SK-N-SH (cell line): ENCODE measurements at regions not wholly inside any gene's neighbourhood (a gene's known extent, or its start where the extent isn't known, plus 50 kb on each side); places are given as distances from the start of the nearest gene placed in this dataset.
A peak's percentile ranks its signal among the peaks of the same experiment; 100 is the strongest.

Experiments used
- CTCF ChIA-PET: fragments of 300-600, 350-600 bp; formaldehyde crosslinking; extraction: SDS; loops from one replicate; lab custom pipeline; 2021; lab: Yijun Ruan, JAX
- POLR2A ChIA-PET: fragments of 350-600 bp; sonication (Branson Sonifier 250); formaldehyde crosslinking; extraction: SDS; loops from one replicate; lab custom pipeline; 2020; ENCODE audit warnings: antibody characterized with exemption, inconsistent platforms; lab: Yijun Ruan, JAX
- DNase-seq: peaks from one replicate; pipeline ENCODE4 v3.0.0; 2012
- H2AFZ ChIP-seq: fragments of 200-600 bp; sonication (generic); 2 replicates; pipeline ENCODE4 v1.8.1; 2016; ENCODE audit warnings: antibody characterized with exemption, mild to moderate bottlenecking, low read depth
- H3F3A ChIP-seq: fragments of 200-600 bp; sonication (generic); replicated peaks from 2 replicates; pipeline ENCODE3; 2016; ENCODE audit warnings: antibody characterized with exemption, mild to moderate bottlenecking; ENCODE audit not compliant: insufficient read depth
- H3K27ac ChIP-seq, 2 experiments: fragments of 200-500 bp in 1 of 2; fragments of 200-600 bp in 1 of 2; sonication (Bioruptor generic) in 1 of 2; sonication (generic), shearing (Covaris generic) in 1 of 2; 2 replicates each; pipeline versions ENCODE4 v1.5.1 to v1.6.1; 2014 to 2016; ENCODE audit warnings: low read depth in 2 of 2, inconsistent platforms in 1 of 2, low read length in 1 of 2, mild to moderate bottlenecking in 1 of 2, mixed read lengths in 1 of 2
- H3K27me3 ChIP-seq: fragments of 200-600 bp; sonication (generic), shearing (Covaris generic); 2 replicates; pipeline ENCODE4 v1.6.1; 2016; ENCODE audit warnings: mixed run types; ENCODE audit not compliant: insufficient read depth
- H3K36me3 ChIP-seq, 2 experiments: fragments of 200-500 bp in 1 of 2; fragments of 200-600 bp in 1 of 2; sonication (Bioruptor generic) in 1 of 2; sonication (generic) in 1 of 2; replicated peaks in 1 of 2; 2 replicates each; pipeline versions ENCODE3 to v1.5.1; 2014 to 2016; ENCODE audit warnings: low read length in 1 of 2, mild to moderate bottlenecking in 1 of 2; ENCODE audit not compliant: insufficient read depth in 2 of 2, control insufficient read depth in 1 of 2
- H3K4me1 ChIP-seq, 2 experiments: fragments of 200-500 bp in 1 of 2; fragments of 200-600 bp in 1 of 2; sonication (Bioruptor generic) in 1 of 2; sonication (generic), shearing (Covaris generic) in 1 of 2; 2 replicates each; pipeline versions ENCODE4 v1.5.1 to v1.6.1; 2014 to 2016; ENCODE audit warnings: low read depth in 1 of 2, low read length in 1 of 2, mixed run types in 1 of 2; ENCODE audit not compliant: insufficient read depth in 2 of 2, control insufficient read depth in 1 of 2
- H3K4me2 ChIP-seq: fragments of 200-600 bp; sonication (generic), shearing (Covaris generic); 2 replicates; pipeline ENCODE4 v1.6.1; 2017; ENCODE audit warnings: mixed run types
- H3K4me3 ChIP-seq, 2 experiments: fragments of 200-500 bp in 1 of 2; fragments of 200-600 bp in 1 of 2; sonication (Bioruptor generic) in 1 of 2; sonication (generic), shearing (Covaris generic) in 1 of 2; 2 replicates each; pipeline versions ENCODE4 v1.5.1 to v1.8.1; 2014 to 2016; ENCODE audit warnings: low read depth in 2 of 2, inconsistent platforms in 1 of 2, low read length in 1 of 2, mild to moderate bottlenecking in 1 of 2, mixed read lengths in 1 of 2, moderate library complexity in 1 of 2
- H3K79me2 ChIP-seq: fragments of 200-600 bp; sonication (generic); 2 replicates; pipeline ENCODE4 v1.8.1; 2017; ENCODE audit warnings: mild to moderate bottlenecking; ENCODE audit not compliant: insufficient read depth
- H3K9ac ChIP-seq: fragments of 200-600 bp; sonication (generic); 2 replicates; pipeline ENCODE4 v1.6.1; 2017; ENCODE audit warnings: mixed run types
- H3K9me2 ChIP-seq: fragments of 200-600 bp; sonication (generic); 2 replicates; pipeline ENCODE4 v1.6.1; 2017; ENCODE audit warnings: mixed run types
- H3K9me3 ChIP-seq: fragments of 200-600 bp; sonication (generic); 2 replicates; pipeline ENCODE4 v1.6.1; 2017; ENCODE audit warnings: mixed run types, mild to moderate bottlenecking, moderate library complexity
- H4K20me1 ChIP-seq: fragments of 200-600 bp; sonication (generic); 2 replicates; pipeline ENCODE4 v1.6.1; 2017; ENCODE audit warnings: mild to moderate bottlenecking, mixed run types; ENCODE audit not compliant: insufficient read depth
- CHD2 ChIP-seq: fragments of 150-350 bp; IDR thresholded peaks from 2 replicates; pipeline ENCODE4 v1.6.1; 2018; ENCODE audit warnings: low read length; ENCODE audit not compliant: partially characterized antibody
- FOSL2 ChIP-seq: IDR thresholded peaks from 2 replicates; pipeline ENCODE4 v1.4.0; 2012; ENCODE audit warnings: low read depth, mild to moderate bottlenecking, moderate library complexity, borderline replicate concordance
- FOXJ3 ChIP-seq: sonication (generic); formaldehyde crosslinking; IDR thresholded peaks from 2 replicates; pipeline ENCODE4 v1.5.1; 2020; ENCODE audit warnings: mild to moderate bottlenecking, missing genetic modification reagents
- NFIC ChIP-seq: IDR thresholded peaks from 2 replicates; pipeline ENCODE4 v1.4.0; 2012; ENCODE audit warnings: borderline replicate concordance
- NRF1 ChIP-seq: IDR thresholded peaks from 2 replicates; pipeline ENCODE4 v1.6.1; 2012; ENCODE audit warnings: low read depth, mild to moderate bottlenecking, low read length
- POLR2AphosphoS5 ChIP-seq: IDR thresholded peaks from 2 replicates; pipeline ENCODE4 v1.6.1; 2012; ENCODE audit warnings: low read depth, low read length
- RAD21 ChIP-seq: IDR thresholded peaks from 2 replicates; pipeline ENCODE4 v1.6.1; 2012; ENCODE audit warnings: mild to moderate bottlenecking, low read length
- RCOR1 ChIP-seq: fragments of 150-350 bp; IDR thresholded peaks from 2 replicates; pipeline ENCODE4 v1.6.1; 2017; ENCODE audit warnings: antibody characterized with exemption, low read length
- SIN3A ChIP-seq: IDR thresholded peaks from 2 replicates; pipeline ENCODE4 v1.6.1; 2012; ENCODE audit warnings: low read depth, mild to moderate bottlenecking, low read length, moderate library complexity, borderline replicate concordance
- SMC3 ChIP-seq: IDR thresholded peaks from 2 replicates; pipeline ENCODE4 v1.6.1; 2012; ENCODE audit warnings: low read depth, low read length, improper control_type of control experiment
- TAF1 ChIP-seq: IDR thresholded peaks from 2 replicates; pipeline ENCODE4 v1.6.1; 2012; ENCODE audit warnings: low read depth, mild to moderate bottlenecking, low read length, moderate library complexity, borderline replicate concordance
- YY1 ChIP-seq: IDR thresholded peaks from 2 replicates; pipeline ENCODE4 v1.4.0; 2012; ENCODE audit warnings: low read depth, mild to moderate bottlenecking
- ZBTB33 ChIP-seq: IDR thresholded peaks from 2 replicates; pipeline ENCODE4 v1.4.0; 2012; ENCODE audit warnings: low read depth, borderline replicate concordance
- TF ChIP-seq, protein P1 (sequence below): IDR thresholded peaks from 2 replicates; pipeline ENCODE4; 2012
- TF ChIP-seq, protein P2 (sequence below): IDR thresholded peaks from 2 replicates; pipeline ENCODE4 v1.6.1; 2012; ENCODE audit warnings: mild to moderate bottlenecking, low read depth, low read length, moderate library complexity

- TF ChIP-seq, protein P1, sequence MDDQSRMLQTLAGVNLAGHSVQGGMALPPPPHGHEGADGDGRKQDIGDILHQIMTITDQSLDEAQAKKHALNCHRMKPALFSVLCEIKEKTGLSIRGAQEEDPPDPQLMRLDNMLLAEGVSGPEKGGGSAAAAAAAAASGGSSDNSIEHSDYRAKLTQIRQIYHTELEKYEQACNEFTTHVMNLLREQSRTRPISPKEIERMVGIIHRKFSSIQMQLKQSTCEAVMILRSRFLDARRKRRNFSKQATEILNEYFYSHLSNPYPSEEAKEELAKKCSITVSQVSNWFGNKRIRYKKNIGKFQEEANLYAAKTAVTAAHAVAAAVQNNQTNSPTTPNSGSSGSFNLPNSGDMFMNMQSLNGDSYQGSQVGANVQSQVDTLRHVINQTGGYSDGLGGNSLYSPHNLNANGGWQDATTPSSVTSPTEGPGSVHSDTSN = no peak
- TF ChIP-seq NRF1 = no peak
- TF ChIP-seq TAF1 = no peak
- no peak for TF ChIP-seq YY1
- no peak for TF ChIP-seq RAD21
- TF ChIP-seq SIN3A = no peak
- no peak for TF ChIP-seq FOSL2
- TF ChIP-seq RCOR1 = no peak
- no peak for TF ChIP-seq SMC3
These were observed 421.9 kb downstream of the CDH10 start (continued) for GRCh38 chr5:24222876-24223275.

DNA sequence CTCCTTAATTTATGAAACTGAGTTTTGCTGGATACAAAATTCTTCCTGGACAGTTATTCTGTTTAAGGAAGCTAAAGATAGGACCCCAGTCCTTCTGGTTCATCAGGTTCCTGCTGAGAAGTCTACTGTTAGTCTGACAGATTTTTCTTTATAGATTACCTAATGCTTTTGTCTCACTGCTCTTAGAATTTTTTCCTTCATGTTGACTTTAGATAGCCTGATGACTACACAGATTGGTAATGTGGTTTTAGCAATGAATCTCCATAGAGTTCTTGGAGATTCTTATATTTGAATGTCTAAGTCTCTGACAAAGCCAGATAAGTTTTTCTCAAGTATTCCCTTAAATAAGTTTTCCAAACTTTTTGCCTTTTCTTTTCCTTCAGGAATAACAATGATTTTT is 419.7 kb downstream of the CDH10 start:
- no peaks in the 10 kb centered on the region for H3K4me1 ChIP-seq
- TF ChIP-seq FOXJ3 = no peak
- TF ChIP-seq, protein P2, sequence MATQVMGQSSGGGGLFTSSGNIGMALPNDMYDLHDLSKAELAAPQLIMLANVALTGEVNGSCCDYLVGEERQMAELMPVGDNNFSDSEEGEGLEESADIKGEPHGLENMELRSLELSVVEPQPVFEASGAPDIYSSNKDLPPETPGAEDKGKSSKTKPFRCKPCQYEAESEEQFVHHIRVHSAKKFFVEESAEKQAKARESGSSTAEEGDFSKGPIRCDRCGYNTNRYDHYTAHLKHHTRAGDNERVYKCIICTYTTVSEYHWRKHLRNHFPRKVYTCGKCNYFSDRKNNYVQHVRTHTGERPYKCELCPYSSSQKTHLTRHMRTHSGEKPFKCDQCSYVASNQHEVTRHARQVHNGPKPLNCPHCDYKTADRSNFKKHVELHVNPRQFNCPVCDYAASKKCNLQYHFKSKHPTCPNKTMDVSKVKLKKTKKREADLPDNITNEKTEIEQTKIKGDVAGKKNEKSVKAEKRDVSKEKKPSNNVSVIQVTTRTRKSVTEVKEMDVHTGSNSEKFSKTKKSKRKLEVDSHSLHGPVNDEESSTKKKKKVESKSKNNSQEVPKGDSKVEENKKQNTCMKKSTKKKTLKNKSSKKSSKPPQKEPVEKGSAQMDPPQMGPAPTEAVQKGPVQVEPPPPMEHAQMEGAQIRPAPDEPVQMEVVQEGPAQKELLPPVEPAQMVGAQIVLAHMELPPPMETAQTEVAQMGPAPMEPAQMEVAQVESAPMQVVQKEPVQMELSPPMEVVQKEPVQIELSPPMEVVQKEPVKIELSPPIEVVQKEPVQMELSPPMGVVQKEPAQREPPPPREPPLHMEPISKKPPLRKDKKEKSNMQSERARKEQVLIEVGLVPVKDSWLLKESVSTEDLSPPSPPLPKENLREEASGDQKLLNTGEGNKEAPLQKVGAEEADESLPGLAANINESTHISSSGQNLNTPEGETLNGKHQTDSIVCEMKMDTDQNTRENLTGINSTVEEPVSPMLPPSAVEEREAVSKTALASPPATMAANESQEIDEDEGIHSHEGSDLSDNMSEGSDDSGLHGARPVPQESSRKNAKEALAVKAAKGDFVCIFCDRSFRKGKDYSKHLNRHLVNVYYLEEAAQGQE = no peak
- TF ChIP-seq RCOR1 = no peak
- TF ChIP-seq NRF1 = no peak
- no peak for TF ChIP-seq ZBTB33
- TF ChIP-seq NFIC = no peak
- TF ChIP-seq POLR2AphosphoS5 = no peak
- TF ChIP-seq CHD2 = no peak
- TF ChIP-seq, all 33 proteins: peak for 0
- Histone ChIP-seq H4K20me1 (no peaks in the 10 kb centered on the region), H3K79me2 (no peaks in the 10 kb centered on the region), H3K27me3 (no peaks in the 10 kb centered on the region), H3K4me2 (peak overlapping the region; percentile 25; the same call in 1 of the 2 replicates), H3K9me2 (no peaks in the 10 kb centered on the region), H2AFZ (peak overlapping the region; percentile 84), H3K27ac (peak overlapping the region in 1 of 2 experiments; percentile 1; a peak in 1 of 4 replicates), H3K9ac (no peak overlapping the region), H3K36me3 (peaks cover 0 to 4% of the 10 kb centered on the region in 2 experiments), H3K9me3 (no peaks in the 10 kb centered on the region), H3F3A (peaks cover 7% of the 10 kb centered on the region), H3K4me3 (no peak overlapping the region)
- POLR2A ChIA-PET = no interaction called here
- no peak for DNase-seq
- CTCF ChIA-PET = no interaction called here
